HG03280 (cell line): ENCODE measurements at regions not wholly inside any gene's neighbourhood (a gene's known extent, or its start where the extent isn't known, plus 50 kb on each side); places are given as distances from the start of the nearest gene placed in this dataset.
"Not testable (repeated sequence)": the region's sequence is repeated elsewhere in the genome, so short reads cannot be mapped to it uniquely, and the experiment has no call there.

Experiments
- ATAC-seq: cut with Tn5 transposase; IDR thresholded peaks from one replicate; pipeline ENCODE4 v1.9.1; 2021; ENCODE audit warnings: mild to moderate bottlenecking, moderate library complexity; ENCODE audit not compliant: unreplicated experiment

DNA sequence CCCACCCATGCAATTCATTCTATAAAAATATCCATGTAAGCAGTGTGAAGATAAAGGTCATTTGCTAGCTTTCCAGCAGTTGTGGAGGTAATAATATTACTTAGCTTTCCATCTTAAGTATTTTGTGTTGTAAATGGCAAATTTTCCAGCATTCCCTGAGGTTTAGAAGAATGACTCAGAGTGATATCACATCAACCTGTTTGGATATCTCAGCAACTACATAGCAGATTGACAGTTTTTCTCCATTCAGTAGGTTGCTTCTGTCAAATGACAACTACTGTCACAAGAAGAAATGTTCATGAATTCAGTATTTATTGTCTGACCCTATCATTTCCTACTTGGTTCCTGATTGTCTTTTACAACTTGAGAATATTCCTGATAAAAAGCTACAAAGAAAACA lies 434.9 kb upstream of the GALNTL6 start:
- no peak for ATAC-seq

DNA sequence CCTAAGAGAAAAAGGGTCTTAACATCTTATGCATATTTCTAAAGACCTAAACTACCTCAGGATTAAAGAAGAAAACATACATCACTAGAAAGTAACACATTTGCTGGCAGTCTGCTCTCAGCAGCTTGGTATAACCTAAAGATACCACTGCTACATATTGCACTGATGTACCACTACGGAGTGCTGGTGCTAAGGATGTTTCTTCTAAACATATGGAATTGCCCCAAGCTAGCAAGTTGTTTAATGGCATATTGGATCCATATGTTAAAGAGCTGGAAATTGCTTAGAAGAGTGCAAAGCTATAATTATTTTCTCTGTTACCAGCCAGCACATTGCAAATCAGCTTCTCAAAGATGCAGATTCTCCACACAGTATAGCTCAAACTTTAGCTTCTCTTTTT lies 436.5 kb upstream of the GALNTL6 start:
- no peak for ATAC-seq

DNA sequence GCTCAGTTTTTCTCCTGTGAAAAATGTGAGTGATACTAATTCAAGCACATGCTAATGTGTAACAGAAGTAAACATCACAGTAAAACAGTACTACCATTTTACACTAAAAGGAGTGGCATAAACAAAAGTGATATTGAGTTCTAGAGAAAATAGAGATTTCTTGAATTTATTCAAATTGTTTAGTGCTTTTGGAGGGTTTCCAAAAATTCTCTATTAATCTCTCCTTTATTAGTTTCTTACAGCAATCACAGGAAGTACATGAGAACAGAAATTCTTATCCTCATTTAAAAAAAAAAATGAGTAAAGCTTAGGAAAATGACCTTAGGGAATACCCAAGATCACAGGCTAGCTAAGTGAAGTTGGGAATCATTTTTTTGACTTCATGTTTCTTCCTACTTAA lies 459.7 kb upstream of the GALNTL6 start:
- no peak for ATAC-seq

DNA sequence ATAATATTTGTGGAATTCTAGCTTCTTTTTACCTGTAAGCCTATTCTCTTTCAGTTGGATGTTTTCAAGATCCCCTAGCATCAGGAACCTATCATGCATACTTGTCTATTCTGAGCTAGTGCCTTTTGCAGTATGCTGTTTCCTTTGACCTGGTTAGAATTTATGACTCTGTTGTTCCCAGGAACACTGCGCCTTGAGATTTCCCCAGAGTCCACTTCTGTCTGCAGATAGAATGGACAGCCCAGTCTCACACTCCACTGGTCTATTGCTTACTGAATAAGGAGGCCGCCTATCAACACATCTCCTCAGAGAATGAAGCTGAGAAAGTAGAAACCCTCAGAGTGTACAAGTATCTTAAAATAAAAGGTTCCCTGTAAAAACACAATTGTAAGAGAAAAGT lies 465.1 kb upstream of the GALNTL6 start:
- no peak for ATAC-seq

DNA sequence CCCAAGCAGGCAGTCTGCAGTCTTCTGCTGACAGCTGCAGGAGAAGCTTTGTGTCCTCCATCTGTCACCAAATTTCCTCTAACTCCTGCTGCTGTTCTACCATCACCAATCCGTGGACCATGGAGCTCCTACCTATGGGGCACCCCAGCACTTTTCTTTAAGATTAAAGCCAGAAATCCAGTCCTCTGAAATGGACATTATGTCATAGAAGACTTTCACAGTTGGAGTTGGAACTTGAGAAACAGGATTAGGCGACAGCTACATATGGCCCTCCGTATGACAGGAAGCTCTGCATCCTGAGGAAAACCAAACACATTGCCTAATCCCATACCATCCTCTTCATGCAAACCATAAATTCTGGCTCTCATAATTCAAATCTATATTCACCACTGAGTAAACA lies 470.6 kb upstream of the GALNTL6 start:
- ATAC-seq, result no peak

DNA sequence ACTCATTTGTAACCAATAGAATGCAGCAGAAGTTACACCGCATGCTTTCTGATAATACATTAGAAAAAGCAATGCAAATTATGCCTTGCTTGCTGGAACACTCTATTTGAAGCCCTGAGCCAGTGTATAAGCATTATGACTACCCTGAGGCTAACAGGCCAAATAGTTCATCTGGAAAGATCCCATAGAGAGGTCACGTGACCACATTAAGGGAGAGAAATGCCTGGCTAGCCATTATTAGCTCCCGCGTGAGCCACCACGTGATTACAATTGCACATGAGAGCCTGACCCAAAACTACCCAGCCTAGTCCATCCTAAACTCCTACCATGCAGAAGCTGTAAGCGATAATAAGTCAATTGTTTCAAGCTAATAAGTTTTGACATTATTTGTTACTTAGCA lies 472.9 kb upstream of the GALNTL6 start:
- ATAC-seq, result no peak

DNA sequence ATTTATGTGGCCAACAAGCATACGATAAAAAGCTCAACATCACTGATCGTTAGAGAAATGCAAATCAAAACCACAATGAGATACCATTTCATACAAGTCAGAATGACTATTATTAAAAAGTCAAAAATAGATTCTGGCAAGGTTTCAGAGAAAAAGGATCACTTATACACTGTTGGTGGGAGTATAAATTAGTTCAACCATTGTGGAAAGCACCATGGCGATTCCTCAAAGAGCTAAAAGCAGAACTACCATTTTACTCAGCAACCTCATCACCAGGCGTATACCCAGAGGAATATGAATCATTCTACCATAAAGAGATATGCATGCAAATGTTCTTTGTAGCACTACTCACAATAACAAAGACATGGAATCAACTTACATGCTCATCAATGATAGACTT lies 478.7 kb upstream of the GALNTL6 start:
- no peak for ATAC-seq

DNA sequence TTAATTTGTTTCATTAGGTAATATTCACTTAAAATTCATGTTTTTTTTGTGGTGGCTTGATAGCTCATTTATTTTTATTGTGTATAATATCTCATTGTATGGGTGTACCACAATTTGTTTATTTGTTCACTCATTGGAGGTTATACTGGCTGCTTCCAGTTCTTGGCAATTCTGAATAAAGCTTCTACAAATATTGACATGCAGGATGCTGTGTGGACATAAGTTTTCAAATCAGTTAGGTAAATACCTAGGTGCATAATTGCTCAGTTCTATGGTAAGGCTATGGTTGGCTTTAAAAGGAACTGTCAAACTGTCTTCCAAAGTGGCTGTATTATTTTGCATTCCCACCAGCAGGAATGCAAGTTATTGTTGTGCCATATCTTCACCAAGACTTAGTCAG lies 504.5 kb upstream of the GALNTL6 start:
- ATAC-seq, result no peak

DNA sequence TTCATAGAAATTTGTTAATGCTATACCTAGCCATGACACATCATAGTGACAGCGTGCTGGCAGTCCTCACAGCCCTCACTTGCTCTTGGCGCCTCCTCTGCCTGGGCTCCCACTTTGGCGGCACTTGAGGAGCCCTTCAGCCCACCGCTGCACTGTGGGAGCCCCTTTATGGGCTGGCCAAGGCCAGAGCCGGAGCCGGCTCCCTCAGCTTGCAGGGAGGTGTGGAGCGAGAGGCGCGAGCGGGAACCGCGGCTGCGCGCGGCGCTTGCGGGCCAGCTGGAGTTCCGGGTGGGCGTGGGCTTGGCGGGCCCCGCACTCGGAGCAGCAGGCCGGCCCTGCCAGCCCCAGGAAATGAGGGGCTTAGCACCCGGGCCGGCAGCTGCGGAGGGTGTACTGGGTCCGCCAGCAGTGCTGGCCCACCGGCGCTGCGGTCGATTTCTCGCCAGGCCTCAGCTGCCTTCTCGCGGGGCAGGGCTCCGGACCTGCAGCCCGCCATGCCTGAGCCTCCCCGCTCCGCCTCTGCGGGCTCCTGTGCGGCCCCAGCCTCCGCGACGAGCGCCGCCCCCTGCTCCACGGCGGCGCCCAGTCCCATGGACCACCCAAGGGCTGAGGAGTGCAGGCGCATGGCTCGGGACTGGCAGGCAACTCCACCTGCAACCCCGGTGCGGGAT lies 515.0 kb upstream of the GALNTL6 start:
- not testable (repeated sequence) for ATAC-seq

DNA sequence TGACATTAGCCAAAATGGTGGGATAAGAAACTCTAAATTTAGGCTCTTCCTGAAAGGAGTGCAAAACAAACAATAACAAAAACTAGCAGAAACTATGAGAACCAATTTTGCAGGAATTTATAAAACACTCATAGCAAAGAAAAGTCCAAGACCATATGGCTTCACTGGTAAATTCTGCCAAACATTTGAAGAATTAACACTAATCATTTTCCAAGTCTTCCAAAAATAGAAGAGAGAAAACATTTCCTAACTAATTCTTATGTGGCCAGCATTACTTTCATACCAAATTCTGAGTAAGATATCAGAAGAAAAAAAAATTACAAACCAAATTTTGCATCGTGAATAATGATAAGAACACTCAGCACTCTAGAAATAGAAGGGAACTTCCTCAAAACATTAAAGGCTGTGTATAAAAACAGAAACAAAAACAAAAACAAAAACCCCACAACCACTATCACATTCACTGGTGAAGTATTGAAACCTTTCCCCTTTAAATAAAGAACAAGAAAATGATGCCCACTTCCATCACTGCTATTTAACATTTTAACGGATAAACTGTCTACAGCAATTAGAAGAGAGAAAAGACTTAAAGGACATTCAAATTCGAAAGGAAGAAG lies 524.3 kb upstream of the GALNTL6 start:
- ATAC-seq, result no peak

DNA sequence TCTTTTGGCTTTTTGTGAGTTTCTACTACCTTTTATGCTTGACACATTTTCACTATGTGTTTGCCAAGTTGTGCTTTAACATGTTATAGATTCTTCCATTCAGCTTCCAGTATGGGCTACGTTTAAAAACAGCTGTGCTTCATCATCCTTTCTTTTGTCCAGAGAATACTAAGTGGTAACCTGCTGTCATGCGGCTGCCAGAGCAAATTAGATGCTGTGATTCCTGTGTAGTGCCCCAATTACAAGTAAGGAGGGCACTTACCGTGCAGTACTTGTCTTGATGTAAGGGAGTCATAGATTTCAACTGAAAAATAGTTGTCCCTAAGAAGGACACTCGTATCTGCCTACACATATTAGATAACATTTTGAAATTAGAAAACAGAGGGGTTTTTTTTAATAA lies 531.8 kb upstream of the GALNTL6 start:
- ATAC-seq, result no peak

DNA sequence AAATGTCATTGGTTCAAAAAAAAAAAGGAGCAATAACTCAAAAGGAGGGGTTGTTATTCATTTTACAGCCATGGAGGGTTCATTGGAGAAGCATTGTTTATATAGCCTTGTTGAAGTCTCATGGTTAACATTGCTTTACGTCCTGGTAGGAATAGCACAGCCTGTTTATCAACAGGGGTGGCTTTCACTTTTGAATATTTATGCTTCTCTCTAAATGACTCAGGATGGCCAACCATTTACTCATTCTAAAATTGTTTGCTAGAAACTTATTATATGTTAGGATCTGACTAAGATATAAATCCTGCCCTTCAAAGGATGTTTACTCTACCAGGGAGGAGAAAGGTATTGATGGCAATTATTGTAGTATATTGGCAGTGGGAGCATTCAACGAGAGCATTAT lies 534.1 kb upstream of the GALNTL6 start:
- ATAC-seq, result no peak

DNA sequence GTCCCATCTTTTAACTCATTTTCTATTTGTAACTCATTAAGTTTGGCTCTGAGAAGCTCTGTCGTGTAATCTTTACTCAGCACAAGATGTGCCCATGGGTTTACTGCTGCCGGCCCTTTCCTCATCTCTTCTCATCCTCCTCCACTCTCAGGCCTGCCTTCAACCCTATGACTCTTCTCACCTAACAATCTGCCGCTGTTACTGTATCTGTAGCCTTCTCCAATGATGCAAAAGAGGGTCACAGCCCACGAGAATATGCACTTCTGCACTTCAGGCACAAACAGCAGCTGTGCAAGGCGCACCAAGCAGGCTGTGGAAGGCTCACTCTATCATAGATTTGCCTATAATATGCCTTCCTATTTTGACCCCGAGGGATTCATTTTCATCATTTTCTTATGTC lies 546.5 kb upstream of the GALNTL6 start:
- no peak for ATAC-seq

DNA sequence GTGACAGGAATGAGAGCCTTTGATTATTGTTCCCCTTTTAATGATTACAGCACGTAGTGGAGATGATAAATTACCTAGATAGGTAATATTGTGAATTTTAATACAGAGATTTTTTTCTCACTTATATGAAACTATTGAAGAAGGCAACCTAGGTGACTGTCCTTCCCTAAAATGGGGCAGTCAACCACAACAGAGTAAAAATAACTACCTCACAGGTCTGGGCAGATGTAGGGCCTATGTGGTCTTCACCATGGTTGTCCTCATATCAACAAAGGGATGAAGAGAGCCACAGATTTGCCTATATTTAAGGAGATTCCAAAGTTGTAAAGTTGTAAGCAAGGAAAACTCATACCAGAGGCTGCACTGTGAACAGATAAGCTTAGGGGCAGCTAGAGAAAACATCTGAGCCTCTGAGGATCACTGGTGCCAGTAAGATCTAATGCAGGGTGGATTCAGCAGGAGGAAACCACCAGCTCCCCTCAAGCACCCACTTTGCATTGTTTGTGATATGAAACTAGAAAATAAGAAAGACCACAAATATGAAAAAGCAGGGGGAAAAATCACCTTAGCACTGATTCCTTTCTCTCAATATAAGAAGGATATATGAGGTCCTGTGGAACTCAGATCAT lies 547.9 kb upstream of the GALNTL6 start:
- ATAC-seq, result no peak

DNA sequence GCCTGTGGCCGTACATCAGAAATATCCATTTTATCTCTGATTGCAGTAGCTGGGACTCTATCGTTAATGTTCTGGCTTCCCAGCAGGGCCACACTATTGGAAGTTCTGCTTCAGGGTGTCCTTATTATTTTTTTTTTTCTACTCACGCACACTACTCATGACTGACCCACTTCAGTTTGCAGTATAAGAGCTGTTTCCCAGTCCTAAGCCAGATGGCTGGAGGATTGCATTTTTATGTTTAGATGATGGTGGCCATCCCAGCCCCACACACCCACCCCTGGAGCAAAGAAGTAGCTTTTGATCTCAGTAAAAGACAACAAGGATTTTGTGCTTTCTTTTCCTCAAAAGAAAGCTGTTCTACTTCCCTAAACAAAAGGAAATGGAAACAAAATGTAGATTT lies 557.0 kb upstream of the GALNTL6 start:
- no peak for ATAC-seq

DNA sequence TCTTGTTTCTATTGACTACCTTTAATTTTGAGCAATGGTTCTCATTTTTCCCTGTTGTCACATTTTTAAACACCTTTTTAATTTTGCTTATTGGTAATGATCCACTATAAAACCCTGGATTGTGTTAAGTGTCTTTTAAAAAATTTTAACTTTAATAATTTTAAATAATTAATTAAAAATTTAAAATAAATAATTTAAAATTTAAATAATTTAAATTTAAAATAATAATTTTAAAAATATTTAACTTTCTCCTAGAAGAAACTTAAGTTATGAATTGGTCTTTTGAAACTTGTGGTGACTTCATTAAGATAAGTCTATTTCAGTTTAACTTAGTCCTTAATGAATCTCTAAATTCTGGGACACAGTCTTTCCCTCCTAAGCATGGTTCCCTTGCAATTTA lies 566.3 kb upstream of the GALNTL6 start:
- ATAC-seq, result no peak

DNA sequence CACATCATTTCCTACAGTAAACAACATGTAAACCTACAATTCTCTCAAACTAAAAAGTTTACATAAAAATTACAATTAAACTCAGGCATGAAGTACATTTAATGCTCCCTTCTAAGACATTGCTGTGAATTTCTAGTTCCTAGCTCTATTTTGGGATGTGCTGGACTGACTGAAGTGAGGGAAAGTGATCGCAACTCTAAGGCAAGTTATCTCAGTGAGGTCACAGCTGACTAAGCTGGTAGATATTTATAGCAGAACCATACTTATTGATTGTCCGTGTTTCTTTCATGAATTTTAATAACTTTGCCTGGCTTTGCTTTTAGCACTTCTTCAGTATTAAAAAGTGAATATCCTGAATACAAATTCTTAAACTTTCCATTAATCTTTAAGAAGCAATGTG lies 570.4 kb upstream of the GALNTL6 start:
- ATAC-seq, result no peak

DNA sequence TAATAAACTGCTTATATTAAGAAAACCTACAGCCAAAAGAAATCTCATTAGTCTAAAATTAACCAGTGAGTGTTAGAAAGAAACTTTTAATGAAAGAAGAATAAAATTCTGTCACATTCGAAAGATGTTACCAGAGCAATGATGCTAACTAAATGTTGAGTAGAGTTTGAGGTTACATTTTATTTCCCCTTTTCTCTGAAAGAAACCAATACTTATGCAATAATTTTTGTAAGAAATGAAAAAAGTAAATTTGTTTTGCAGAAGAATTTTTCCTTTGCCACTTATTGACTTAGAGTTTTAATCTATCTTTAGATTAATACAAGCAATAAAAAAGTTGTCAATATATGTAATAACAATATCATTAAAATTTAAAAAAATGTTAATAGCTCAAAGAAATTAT lies 574.0 kb upstream of the GALNTL6 start:
- ATAC-seq, result no peak

DNA sequence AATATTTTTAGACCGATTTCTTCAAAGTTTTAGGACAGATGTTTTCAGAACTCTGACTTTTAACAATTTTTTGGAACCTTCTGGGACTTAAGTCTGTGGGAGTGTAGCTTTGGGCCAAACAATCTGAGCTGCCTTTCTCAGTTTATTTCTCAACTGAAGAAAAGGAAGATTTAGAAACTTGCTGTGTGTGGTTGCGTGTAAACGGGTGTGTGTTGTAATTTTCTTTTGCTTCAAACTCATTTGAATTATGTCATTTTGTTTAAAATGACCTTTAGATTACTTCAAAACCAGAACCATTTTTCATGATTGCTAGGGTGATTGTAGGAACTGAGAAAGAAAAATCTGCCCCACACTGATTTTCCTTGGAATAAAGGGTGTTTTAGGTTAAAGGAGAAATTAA lies 577.7 kb upstream of the GALNTL6 start:
- no peak for ATAC-seq

DNA sequence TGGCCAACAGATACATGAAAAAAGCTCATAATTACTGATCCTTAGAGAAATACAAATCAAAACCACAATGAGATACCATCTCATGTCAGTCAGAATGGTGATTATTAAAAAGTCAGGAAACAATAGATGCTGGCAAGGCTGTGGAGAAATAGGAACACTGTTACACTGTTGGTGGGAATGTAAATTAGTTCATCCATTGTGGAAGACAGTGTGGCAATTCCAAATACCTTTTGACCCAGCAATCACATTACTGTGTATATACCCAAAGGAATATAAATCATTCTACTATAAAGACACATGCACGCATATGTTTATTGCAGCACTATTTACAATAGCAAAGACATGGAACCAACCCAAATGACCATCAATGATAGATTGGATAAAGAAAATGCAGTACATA lies 583.9 kb upstream of the GALNTL6 start:
- not testable (repeated sequence) for ATAC-seq

DNA sequence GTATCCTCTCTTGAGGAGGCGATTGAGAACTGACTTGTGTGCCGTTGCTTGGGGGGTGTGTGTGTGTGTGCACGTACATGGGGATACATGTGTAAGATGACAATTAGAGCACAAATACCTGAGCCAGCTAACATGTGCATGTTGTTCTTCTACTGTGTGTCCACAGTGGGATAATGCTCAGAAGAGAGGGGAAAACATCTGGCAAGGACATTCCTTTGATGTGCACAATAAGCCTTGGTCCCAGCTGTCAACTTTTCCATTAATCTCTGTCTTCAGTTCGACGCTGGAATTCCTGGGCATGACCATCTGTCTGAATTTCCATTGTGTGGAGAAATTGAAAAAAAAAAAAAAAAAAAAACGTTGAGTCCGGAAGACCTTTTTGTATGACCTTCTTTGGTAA lies 592.0 kb upstream of the GALNTL6 start:
- no peak for ATAC-seq

DNA sequence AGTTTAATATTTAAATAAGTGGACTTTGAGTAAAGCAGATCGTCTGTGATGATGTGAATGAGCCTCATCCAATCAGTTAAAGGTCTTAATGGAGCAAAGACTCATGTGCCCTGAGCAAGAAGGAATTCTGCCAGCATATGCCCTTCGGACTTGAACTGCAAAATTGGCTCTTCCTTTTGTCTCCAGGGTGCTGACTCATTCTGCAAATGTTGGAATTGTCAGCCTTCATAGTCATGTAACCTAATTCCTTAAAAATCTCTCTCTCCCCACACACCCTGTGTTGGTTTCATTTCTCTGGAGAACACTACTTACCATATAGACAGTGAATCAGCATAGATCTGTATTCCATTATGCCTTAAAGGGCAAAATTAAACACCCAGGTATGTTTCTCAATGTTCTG lies 609.8 kb upstream of the GALNTL6 start:
- ATAC-seq, result no peak

DNA sequence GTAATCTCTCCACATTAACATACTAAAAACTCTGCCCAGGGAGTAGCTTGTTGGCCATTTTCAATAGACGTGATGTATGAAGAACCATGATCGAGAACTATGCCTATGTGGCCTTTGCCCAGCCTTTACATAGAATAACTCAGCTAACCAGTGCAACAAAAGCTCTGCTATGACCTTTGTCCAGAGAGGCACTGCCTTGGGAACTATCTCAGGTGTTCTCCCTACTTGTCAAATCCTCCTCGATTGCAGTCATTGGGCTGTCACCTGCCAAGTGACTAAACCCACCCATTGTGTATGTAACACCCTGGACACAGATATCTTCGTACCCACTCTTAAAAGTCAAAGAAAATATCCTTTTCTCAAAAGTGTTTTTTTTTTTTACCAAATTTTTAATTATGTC lies 610.3 kb upstream of the GALNTL6 start:
- no peak for ATAC-seq
